ENCODE measurements at regions not wholly inside any gene's neighbourhood (a gene's known extent, or its start where the extent isn't known, plus 50 kb on each side); places are given as distances from the start of the nearest gene placed in this dataset.

- DNase-seq: peak; percentile 42 to 86 (median 57)
- H3K27me3 ChIP-seq (ENCODE audit: control insufficient read depth, insufficient read depth, low read length): peaks cover 13% of the 10 kb centered on the region
- H3K36me3 ChIP-seq (ENCODE audit: control insufficient read depth in 2 of 3, insufficient read depth in 3 of 3, low read length in 3 of 3): no peaks in the 10 kb centered on the region
- H3K27ac ChIP-seq (ENCODE audit: low read depth in 2 of 2, low read length in 2 of 2): no peak overlapping the region
- H3K4me3 ChIP-seq (ENCODE audit: low read length in 3 of 3): peak overlapping the region; percentile 28 to 44 (median 34)
- FAIRE-seq: no peak
- TF ChIP-seq CTCF (IDR thresholded peaks at IDR 0.05; ENCODE audit: borderline replicate concordance, extremely low read depth, insufficient read depth): no peak
- H3K9me3 ChIP-seq (ENCODE audit: control insufficient read depth in 2 of 3, insufficient read depth in 1 of 3, low read length in 3 of 3): no peaks in the 10 kb centered on the region
- no peak overlapping the region for H3K9ac ChIP-seq (ENCODE audit: low read length in 3 of 3)
- peaks cover 0 to 6% (median 0%) of the 10 kb centered on the region in 3 donors for H3K4me1 ChIP-seq (ENCODE audit: control insufficient read depth in 2 of 3, insufficient read depth in 2 of 3, low read depth in 1 of 3, low read length in 3 of 3)
- intact Hi-C loops (cut with DNase I): no loop called here
Observed at GRCh38 chr10:8331896-8332729, 277.6 kb downstream of the GATA3 start.

GRCh38 chr10:8332730-8333111 is 278.2 kb downstream of the GATA3 start:
- H3K9ac ChIP-seq (ENCODE audit: low read length in 3 of 3): no peak overlapping the region
- no peak for TF ChIP-seq CTCF (IDR thresholded peaks at IDR 0.05; ENCODE audit: borderline replicate concordance, extremely low read depth, insufficient read depth)
- no peaks in the 10 kb centered on the region for H3K36me3 ChIP-seq (ENCODE audit: control insufficient read depth in 2 of 3, insufficient read depth in 3 of 3, low read length in 3 of 3)
- H3K27ac ChIP-seq (ENCODE audit: low read depth in 2 of 2, low read length in 2 of 2): no peak overlapping the region
- H3K9me3 ChIP-seq (ENCODE audit: control insufficient read depth in 2 of 3, insufficient read depth in 1 of 3, low read length in 3 of 3): no peaks in the 10 kb centered on the region
- DNase-seq: no peak
- H3K4me3 ChIP-seq (ENCODE audit: low read length in 3 of 3): peak overlapping the region; percentile 28 to 44 (median 34)
- H3K4me1 ChIP-seq (ENCODE audit: control insufficient read depth in 2 of 3, insufficient read depth in 2 of 3, low read depth in 1 of 3, low read length in 3 of 3): peaks cover 0 to 6% (median 0%) of the 10 kb centered on the region in 3 donors
- no peak for FAIRE-seq
- intact Hi-C loops (cut with DNase I): no loop called here
- peaks cover 13% of the 10 kb centered on the region for H3K27me3 ChIP-seq (ENCODE audit: control insufficient read depth, insufficient read depth, low read length)

- peaks cover 13% of the 10 kb centered on the region for H3K27me3 ChIP-seq (ENCODE audit: control insufficient read depth, insufficient read depth, low read length)
- DNase-seq: no peak
Observed at GRCh38 chr10:8334631-8335030, 280.1 kb downstream of the GATA3 start.

More at GRCh38 chr10:8334631-8335030, 280.1 kb downstream of the GATA3 start:
- peaks cover 0 to 6% (median 0%) of the 10 kb centered on the region in 3 donors for H3K4me1 ChIP-seq (ENCODE audit: control insufficient read depth in 2 of 3, insufficient read depth in 2 of 3, low read depth in 1 of 3, low read length in 3 of 3)
- no peaks in the 10 kb centered on the region for H3K9me3 ChIP-seq (ENCODE audit: control insufficient read depth in 2 of 3, insufficient read depth in 1 of 3, low read length in 3 of 3)
- intact Hi-C loops (cut with DNase I): no loop called here
- no peaks in the 10 kb centered on the region for H3K36me3 ChIP-seq (ENCODE audit: control insufficient read depth in 2 of 3, insufficient read depth in 3 of 3, low read length in 3 of 3)
- H3K27ac ChIP-seq (ENCODE audit: low read depth in 2 of 2, low read length in 2 of 2): no peak overlapping the region
- FAIRE-seq: no peak
- no peak for TF ChIP-seq CTCF (IDR thresholded peaks at IDR 0.05; ENCODE audit: borderline replicate concordance, extremely low read depth, insufficient read depth)
- no peak overlapping the region for H3K4me3 ChIP-seq (ENCODE audit: low read length in 3 of 3)
- H3K9ac ChIP-seq (ENCODE audit: low read length in 3 of 3): no peak overlapping the region

Data from kidney (tissue), 13 donors.